D721Med (cell line): ENCODE measurements at regions not wholly inside any gene's neighbourhood (a gene's known extent, or its start where the extent isn't known, plus 50 kb on each side); places are given as distances from the start of the nearest gene placed in this dataset.

ENCODE experiments used
- DNase-seq: peaks from one replicate; pipeline ENCODE4 v3.0.0; 2011; ENCODE audit warnings: low spot score; ENCODE audit not compliant: insufficient read length
- FAIRE-seq: peaks from 2 replicates; lab custom pipeline; 2011; peaks lifted over from hg19 to GRCh38; lab: Jason Lieb, UNC
- CTCF ChIP-seq: IDR thresholded peaks from 2 replicates; pipeline ENCODE4 v1.5.1; 2012; ENCODE audit warnings: mild to moderate bottlenecking, control low read depth; ENCODE audit not compliant: insufficient read depth; ENCODE audit errors: missing control alignments

- TF ChIP-seq CTCF = no peak
- FAIRE-seq (no peak), DNase-seq (no peak)
Observed at GRCh38 chr7:118621810-118622360, 397.4 kb downstream of the ANKRD7 start.

DNA sequence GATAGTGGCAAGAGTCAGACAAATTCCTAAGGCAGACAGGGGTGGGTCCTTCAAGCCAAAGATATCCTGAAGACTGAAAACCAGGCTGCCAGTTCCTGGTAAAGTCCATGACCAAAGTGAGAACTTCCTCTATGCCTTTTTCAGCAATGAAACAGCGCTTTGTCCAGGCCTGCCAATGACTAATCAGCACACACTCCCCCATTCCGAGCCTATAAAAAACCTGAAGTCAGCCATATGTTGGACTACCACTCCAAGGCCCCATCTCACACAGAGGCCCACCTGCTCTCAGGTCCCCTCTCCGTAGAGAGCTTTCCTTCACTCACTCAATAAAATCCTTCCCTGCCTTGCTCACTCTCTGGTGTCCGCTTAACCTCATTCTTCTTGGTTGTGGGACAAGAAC is 402.2 kb downstream of the ANKRD7 start:
- DNase-seq = no peak
- no peak for TF ChIP-seq CTCF
- FAIRE-seq = no peak

DNA sequence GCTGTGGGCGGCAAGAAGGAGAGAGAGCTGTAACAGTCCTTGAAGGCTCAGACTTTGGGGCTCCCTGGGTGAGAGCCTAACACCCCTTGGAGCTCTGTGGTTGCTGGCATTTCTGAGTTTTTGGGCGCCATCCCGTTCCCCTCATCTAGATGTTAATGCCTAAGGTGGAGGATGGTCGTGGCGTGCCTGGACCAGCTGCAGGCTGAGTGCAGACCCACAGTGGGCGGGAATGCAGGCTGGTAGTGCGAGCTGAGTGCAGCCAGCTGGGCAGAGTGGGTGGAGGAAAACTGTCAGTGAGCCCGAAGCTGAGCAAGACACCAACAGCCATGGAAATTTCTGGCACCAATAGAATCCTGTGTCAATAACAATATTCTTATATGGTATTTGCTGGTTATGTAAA is 403.0 kb downstream of the ANKRD7 start:
- no peak for FAIRE-seq
- no peak for DNase-seq
- no peak for TF ChIP-seq CTCF

DNA sequence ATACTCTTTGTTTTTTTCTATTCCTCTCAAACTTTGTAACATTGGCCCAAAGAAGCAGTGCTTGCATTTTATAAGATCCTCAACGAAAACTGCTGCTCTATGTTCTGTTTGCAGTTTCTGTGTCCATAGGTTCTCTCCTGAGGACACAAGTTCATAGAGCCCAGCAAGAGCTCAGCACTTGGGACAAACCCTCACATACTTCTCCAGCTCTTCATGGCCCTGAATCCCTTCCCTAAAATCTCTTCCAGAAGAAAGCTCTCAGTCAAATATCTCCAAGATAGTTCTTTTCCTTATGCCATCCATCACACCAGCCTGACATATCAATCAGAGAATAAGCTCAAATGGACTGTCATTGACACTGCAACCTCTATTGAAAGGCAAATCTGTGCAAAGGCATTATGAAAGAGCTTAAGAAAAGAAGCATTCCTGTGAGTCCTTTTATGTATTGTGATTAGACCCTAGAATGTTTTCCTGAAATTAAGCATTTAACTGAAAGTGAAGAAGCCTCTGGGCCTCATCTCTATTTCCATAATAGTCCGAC is 405.5 kb downstream of the ANKRD7 start:
- no peak for TF ChIP-seq CTCF
- FAIRE-seq (no peak), DNase-seq (no peak)

DNA sequence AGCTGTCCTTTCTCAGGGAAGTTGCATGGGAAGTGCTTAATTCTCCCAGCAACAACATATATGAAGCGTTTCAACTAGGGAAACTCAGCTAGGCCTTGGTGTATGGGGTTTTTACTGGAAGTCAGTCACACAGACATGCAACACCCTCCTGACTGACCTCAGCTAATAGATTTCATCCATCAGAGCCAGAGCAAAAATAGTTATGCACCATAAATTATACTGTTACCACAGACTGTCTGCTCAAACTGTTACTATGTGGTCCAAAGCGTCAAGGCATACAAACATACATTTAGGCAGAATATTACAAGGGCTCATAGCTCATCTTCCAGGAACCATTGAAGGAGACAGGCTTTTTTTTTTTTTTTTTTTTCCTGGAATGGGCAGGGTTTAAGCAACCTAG is 417.9 kb downstream of the ANKRD7 start:
- FAIRE-seq (no peak), DNase-seq (no peak)
- TF ChIP-seq CTCF = no peak

DNA sequence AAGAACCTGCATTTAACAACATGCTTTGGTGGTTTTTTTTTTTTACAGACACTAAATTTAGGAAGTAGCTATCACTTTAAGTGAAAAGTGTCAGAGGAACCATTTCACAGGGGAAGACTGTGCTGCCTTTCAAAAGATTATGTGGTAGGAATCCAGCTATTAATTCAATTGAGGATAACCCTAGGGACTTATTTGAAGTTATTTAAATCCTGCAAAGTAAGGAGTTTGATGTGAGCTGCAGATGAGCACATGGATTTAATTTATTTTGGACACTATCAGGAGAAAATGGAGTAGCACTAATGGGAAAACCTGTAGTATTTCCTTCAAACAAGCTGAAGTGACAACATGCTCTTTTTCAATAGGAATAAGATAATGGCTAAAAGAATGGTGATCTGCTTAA is 419.8 kb downstream of the ANKRD7 start:
- no peak for DNase-seq
- no peak for FAIRE-seq
- no peak for TF ChIP-seq CTCF

- TF ChIP-seq CTCF = peak; percentile 7
- no peak for DNase-seq
- FAIRE-seq = no peak
Observed at GRCh38 chr7:118648002-118648401, 423.5 kb downstream of the ANKRD7 start.
